GM04503 (cell line): ENCODE measurements at regions not wholly inside any gene's neighbourhood (a gene's known extent, or its start where the extent isn't known, plus 50 kb on each side); places are given as distances from the start of the nearest gene placed in this dataset.

Experiments used
- DNase-seq: peaks from one replicate; pipeline ENCODE4 v3.0.0-alpha.2; 2012; ENCODE audit warnings: low read depth

DNA sequence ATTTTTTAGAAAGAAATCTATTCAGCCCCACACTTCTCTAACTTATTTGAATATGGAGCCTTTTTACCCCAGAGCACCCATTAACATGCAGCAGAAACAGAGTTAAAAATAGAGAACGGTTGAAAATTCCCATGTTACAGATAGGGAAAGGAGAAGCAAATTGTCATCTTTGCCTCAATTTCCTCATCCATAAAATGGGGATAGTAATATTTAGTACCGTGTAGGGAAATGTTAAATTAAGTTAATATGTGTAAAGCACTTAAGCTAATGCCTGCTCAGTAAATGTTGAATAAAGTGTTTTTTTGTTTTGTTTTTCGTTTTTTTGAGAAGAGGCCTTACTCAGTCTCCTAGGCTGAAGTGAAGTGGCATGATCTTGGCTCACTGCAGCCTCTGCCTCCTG lies 50.3 kb downstream of the NAV1 start:
- no peak for DNase-seq

DNA sequence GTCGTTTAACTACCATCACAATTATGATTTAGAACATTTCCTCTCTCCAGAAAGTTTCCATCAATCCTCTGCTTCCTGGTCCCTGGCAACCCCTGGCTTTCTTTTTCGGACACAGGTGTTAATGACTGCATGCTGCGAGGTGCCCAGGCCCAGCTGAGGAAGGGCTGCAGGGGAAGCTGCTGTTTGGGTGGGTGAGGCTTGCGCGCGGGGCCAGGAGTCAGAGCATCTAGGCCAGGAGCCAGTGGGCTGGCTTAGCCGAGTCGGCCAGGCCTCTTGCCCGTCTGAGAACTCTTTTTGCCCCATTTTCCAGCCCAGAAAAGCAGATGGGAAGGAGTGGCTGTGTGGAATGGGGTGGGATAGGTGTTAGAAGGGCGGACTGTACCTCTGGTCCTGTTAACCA lies 51.5 kb downstream of the NAV1 start:
- no peak for DNase-seq

DNA sequence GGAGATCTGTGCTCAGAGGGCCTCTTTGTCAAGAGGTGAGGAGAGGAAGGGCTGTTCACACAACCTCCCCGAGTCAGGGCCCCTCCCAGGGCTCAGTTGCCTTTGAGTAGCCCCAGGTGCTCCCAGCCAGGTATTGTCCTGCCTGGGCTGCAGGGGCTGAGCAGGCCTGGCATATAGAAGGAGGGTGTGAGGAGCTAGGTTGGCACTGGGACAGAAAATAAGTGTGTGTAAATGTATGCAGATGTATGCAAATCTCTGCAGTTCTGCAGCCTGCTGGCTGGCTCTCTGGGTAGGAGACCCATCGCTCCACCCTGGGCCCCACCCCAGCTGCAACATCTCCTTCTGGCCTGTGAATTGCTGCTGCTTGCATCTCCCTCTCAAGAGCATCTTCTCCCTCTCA lies 52.4 kb downstream of the NAV1 start:
- DNase-seq, result no peak

DNA sequence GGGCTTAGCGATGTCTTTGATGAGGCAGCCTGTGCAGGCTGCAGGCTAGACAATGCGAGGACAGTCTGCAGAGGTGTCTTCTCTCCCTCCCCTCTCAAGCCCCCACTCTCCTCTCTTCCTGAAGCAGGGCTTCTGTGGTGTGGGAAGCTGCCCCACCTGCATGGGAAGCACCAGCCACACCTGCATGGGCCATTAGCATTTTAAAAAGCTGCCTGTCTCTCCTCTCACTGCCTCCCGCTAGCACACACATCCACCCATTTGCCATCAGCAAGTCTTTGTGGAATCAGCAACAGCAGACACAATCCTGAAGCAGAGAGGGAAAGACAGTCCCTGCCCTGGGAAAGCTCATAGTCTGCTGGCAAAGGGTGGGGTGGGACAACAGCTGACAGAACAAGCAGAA lies 53.1 kb downstream of the NAV1 start:
- no peak for DNase-seq

DNA sequence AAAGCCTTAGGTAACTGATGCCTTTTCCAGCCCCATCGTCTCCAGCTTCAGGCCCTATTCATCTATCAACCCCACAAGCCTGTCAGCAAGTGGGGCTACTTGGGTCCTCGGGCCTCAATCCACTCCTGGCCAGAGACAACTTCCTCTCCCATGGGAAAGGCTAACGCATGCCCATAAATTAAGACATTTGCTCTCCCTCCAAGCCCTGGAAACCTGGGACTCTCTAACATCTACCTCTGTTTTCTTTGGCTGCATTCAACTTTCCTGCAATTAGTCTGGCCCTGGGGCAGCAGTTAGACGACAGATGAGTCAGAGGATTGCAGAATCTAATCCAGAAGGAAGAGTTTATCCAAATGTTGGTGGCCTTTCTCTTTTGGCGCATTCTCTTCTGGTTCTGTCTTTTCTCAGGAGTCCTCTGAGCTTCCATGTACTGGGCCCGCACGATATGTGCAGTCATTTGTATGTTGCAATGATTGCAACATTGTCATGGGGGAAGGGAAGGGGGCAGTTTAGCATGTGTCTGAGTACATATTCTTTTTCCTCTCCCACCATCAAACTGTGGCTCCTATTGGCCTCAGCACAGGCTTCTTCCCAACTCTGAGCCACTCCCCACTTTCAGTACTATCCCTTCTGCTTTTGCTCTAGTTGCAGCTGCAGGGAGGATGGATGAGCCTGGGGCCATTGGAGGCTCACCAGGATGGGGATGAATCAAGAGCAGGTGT lies 54.4 kb downstream of the NAV1 start:
- DNase-seq, result peak; percentile 99

DNA sequence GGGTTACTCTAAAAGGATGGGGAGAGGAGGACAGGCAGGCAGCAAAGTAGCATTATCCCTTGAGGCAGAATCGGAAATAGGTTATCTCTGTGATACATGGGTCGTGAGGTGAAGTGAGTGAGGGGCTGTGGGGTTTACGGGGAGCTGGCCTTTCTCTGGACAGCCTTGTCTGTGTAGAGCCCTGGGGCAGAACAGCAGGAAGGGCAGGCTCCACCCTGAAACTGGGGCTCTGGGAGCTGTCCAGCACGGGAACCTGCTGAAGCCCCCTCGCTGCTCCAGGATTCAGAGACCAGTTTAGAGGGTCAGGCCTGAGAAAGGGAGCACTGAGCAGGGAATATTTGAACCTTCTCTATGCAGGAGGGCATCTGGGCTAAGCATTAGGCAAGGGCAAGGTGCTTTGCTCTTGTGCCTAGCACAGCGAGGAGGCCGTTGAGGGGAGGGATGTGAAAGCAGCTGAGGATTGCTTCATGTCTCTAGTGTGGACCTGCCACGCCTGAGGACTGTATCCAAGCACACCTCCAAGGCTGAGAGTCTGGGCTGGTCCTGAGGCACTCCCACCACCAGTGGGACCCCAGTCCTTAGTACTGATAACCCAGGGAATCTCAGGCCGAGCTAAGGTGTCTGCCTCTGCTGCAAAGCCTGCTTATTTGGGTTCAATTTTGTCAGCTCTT lies 55.8 kb downstream of the NAV1 start:
- no peak for DNase-seq

DNA sequence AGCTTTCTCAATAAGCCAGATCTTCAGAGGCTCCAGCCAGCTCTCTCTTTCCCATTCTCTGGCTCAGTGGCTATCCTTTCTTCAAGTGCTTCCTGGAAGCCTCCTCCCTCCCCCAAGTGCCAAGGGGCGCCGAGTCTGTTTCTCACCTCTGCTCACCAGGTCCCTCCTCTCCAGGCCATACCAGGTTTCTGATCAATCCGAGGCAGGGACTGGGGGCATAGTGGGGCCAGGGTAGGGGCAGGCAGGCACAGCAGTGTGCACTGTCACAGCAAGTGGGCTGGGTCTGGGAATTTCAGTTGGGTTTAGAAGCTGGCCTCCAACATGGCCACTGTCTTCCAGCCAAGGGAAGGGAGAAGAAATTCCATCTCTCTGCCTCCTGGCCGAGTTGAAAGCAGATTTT lies 56.5 kb downstream of the NAV1 start:
- DNase-seq, result no peak

DNA sequence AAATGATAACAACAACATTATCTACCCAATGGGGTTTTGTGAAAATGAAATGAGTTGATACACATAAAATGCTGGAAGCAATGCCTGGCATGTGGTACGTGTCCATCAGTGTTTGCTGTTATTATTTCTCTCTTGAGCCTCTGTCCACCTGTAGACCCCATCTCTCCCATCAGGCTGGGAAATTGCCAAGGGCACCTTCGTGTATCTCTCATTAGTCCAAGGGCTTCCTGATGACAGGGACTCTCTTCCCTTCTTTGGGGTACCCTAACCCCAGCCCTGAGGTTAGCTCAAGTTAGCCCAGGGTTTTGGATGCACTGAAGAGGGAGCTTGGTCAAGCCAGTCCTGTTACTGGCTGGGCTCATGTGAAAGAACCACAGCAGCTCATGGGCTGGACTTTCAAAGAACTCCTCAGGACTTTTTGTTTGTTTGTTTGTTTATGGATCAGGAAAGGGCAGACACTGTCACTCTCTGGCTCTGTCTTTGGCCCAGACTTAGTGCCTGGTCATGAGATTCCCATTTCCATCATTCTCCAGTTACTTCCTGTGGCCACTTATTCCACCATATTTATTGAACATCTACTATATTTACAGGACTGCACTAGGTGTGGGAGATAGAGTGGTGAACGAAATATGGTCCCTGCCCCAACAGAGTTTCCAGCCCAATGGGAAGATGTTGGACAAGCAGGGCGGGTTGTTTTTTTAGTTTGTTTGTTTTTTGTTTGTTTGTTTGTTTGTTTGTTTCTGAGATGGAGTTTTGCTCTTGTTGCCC lies 57.4 kb downstream of the NAV1 start:
- DNase-seq, result no peak

DNA sequence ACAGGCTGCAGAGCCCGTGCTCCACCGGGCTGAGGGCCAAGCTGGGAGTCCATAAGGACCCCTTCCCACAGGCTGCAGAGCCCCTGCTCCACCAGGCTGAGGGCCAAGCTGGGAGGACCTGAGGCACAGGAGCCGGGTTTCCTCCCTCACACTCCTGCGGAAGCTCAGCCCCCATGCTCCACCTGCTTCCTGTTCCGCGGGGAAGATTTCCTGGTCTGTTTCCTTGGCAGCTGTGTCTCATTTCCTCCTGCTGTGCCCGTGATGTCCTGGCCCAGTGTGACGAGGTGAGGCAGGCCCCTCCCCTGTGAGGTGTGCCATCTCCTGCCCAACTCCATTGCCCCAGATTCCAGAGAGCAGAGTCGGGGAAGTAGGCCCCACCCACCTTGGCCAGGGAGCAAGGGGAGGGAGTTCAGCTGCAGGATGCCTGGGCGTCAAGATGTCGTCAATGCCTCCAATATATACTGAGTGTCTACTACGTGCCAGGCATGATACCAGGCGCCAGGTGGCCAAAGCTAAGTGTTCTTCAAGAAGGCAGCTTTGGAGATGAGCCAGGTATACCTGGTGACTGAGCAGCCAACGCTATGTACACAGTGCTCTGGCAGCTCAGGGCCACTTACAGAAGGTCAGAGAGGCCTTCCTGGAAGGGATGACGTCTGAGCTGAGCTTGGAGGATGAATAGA lies 58.8 kb downstream of the NAV1 start:
- DNase-seq, result no peak

DNA sequence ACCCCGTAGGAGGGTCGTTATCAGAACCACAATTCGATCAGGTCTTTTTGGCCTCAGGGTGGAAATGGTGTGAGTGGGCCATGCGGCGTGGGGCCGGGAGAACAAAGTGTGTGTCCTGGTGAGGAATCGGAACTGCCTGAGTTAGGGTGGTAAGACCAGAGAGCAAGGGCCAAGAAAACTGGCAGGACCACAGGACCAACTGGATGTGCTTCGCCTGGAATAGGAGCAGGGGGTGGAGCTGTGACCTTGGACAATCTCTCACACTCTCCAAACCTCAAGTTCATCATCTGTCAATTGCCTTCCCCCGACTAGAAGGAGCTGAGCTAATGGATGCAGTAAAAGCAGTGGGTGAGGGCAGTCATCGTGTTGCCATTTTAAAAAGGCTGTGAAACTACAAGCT lies 59.5 kb downstream of the NAV1 start:
- no peak for DNase-seq

DNA sequence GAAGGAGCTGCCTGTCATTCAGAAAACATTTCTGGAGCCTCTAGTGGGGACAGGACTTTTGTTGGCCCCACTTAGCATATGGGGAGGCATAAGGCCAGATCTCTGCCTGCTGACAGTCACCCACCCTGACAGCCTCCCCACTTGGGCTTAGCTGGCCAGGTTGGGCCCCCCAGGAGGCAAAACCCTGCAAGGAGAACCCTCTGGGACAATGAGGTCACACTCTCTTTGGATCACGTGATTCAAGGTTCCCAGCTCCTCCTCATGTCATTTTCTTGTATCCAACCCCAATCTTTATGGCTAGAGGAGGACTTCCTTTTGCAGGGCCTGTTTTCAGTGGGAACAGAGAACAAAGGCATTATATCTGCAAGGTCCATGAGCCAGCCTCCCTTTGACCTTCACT lies 60.0 kb downstream of the NAV1 start:
- no peak for DNase-seq

DNA sequence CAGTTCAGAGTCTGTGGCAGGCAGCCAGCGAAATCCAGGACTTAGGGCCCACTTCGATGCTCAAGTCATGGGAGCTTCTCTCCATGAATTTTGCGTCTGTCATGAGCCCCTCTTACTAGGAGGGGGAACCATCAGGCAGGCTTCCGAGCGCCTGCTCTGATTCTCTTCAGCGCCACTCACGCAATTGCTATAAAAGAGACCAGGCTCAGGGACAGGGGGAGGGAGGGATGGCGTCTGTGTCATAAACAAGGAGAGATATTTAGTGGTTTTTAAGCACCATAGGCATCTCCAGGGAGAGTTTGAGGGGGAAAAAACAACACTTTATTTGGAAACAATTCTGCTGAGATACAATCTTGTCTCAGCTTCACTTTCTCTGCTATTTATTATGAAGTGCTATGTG lies 60.6 kb downstream of the NAV1 start:
- no peak for DNase-seq

DNA sequence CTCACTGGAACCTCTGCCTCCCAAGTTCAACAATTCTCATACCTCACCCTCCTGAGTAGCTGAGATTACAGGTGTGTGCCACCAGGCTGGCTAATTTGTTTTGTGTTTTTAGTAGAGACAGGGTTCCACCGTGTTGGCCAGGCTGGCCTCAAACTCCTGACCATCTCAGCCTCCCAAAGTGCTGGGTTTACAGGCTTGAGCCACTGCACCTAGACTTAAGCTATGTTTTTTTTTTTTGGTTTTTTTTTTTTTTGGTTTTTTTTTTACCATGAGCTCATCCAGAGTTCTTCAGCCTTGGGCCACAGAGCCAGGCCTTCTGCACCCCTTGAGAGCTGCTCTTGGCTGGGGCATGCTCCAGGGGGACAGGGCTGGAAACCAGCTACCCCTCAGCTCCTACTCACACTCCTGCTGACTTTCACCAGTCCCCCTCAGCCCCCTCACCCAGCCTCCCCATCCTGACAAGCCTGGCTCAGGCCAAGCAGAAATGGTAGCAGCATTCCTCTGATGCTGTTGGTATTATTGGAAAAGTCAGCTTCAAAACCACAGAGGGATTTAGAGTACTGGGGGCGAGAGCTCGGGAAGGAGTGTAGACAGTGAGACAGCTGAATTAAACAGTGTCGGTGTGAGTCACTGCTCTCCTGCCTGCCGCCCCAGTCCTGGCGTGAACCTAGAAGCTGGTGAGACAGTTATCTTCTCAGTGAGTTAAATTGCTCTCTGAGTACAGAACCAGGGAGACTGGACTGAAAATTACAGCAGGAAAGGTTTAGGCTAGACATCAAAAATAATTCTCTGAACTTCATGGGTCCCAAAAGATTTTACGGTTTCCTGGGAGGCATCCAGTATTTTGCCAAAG lies 63.7 kb downstream of the NAV1 start:
- DNase-seq, result peak; percentile 83

DNA sequence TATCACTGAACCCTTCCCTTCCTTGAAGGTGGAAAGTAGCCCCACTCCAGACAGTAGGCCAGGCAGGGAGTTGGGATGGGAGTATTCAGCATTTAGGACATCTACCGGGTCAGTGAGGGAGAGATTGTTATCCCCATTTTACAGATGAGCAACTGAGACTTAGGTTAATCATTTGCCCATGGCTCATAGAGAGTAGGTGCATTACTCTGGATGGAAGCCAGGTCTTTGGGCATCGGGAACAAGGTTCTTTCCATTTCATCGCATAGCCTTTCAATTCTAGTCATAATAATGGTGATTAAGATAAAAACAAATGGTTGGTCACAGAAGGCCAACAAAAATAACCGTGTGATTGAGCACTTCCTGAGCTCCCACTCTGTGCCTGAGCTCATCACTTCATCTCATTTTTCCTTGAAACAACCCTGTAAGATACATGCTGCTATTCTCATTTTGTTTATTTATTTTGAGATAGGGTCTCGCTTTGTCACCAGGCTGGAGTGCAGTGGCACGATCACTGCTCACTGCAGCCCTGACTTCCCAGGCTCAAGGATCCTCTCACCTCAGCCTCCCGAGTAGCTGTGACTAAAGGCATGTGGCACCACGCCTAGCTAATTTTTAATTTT lies 64.8 kb downstream of the NAV1 start:
- no peak for DNase-seq

DNA sequence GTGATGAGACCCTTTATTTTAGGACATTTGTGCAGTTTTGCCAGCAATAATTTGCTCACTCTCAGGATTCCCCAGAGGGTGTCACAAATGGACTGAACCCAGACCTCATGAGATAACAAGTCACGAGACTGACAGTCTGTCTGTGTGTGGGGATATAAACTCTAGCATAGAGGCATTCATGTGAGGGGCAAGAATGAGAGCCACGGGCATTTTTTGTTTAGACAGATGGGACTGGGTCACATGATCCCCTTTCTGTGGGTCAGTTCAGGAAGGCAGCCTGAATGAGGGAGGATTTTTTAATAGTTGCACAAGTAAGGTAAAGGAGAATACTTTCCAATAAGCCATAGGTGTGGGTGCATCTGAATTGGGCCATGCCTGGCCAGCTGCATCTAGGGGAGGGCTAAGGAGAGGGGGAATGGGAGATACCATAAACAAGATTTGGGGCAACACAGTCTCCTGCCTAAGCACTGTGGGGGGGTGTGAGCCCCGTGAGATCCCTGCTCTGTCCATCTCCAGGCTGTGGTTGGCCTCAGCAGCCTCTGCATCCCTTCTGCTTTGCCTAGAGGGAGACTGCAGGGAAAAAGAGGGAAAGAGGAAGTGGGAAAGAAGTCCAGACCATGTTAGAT lies 66.6 kb downstream of the NAV1 start:
- no peak for DNase-seq

DNA sequence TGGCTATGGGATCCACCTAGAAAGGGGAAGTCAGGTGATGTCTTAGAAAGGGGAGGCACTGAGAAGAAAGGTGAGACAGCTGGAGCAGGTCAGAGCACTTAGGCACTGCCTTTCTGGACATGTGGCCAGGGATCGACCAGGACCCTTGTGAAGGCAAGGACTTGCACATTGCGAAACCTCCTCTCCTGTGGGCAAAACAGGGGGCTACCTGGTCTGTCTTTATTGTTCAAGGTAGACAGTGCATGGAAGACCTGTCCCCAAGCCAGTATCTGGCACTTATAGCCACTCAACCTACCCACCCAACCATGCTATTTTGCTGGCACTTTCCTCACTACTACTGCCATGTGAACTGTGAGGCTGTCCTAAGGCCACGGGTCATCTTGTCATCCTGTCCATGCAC lies 67.2 kb downstream of the NAV1 start:
- no peak for DNase-seq

DNA sequence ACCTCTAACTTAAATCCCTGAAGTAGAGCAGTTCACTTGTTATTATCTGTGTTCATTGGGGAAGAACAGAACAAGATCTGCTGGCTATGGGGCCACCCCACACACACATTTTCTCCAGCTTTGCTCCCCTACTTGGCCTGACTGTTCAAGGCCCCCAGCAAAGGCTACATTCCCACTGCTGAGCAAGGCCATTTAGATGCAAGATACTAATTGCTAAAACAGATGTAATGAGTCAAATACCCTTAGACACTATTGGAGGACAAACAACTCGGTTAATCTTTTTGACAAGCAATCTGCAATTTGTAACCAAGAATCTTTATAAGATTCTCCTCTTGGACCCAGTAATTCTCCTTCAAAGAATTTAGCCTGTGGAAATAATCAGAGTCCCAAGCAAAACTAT lies 67.7 kb downstream of the NAV1 start:
- no peak for DNase-seq

DNA sequence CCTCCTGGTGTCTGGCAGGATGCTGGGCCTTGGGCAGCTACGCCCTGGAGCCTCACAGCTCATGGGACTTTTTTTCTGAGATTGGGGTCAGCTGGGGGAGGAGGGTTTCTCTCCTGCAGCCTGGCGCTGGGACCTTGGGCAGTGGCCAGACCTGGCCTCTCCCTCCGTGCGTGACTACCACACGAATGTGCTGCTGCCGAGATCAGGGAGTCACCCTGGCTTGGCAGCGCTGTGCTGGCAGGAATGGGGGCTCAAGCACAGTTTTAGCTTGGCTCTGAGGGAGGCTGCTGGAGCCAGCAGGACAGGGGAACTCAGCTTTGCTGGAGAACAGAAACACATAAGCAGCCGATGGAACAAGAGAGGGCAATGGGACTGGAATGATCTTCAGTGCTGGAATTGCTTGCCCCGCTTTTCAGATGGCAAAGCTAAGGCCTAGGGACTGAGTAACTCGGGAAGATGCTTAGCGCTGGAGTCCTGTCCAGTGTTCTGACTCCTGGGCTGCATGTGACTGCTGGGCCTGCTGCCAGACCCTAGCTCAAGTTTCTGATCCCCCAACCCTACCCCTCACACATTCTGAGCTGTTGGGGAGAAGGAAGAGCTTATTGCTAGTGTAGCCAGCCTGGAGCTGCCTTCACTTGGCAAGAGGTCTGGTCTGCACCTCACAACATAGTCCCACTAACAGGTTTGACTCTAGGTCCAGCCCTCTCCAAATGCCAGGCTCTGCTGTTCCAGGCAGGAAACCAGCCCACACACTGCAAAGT lies 69.9 kb downstream of the NAV1 start:
- DNase-seq, result no peak

DNA sequence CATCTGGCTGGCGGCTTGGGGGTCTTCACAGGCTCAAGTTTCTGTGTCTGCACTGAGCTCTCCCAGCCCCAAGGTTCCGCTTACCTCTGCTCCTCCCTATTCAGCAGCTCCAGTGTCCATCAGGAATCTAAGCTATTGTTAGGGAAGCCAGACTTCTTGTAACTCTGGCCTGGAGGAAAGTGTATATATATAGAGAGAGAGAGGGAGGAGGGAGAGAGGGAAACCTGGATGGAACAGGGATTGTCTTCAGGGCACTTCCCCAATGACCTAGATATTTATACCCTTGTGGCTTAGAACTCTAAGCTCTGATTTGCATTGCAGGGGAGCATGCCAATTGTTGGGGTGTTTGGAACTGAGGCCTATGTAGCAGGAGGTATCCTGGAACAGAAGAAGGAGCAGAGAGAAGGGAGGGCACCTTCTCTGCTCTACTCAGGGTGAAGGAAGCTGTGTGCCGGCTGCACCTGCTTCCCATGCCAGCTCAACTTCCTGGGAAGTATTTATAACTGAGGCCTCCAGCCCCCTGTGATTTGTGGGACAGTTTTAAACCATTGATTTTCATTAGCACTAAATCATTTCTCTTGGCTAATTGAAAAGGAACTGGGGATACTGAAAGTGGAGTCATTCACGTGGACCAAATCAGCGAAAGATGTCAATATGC lies 70.9 kb downstream of the NAV1 start:
- no peak for DNase-seq

DNA sequence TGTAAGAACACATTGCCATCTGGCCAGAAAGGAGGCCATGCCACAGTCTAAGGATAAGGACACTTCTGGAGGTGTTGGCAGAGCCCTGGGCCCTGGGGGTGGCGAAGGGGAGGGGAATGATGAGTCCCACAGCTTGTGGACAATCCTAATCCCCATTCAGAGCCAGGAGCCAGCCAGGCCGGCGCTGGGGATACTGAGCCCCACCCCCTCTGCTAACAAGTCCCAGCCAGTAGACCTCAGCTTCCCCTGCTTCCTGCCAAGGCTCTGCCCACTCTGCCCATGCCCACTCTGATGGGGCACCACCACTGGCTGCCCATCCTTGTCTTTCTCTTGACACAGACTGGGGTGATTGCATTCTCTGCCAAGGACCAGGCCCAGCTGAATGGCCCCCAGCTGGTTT lies 71.9 kb downstream of the NAV1 start:
- DNase-seq, result no peak
